ENCODE measurements at regions not wholly inside any gene's neighbourhood (a gene's known extent, or its start where the extent isn't known, plus 50 kb on each side); places are given as distances from the start of the nearest gene placed in this dataset.

GRCh38 chr2:154637456-154637855 lies 61.0 kb upstream of the KCNJ3 start:
- Histone ChIP-seq H3K4me2 (ENCODE audit: insufficient read depth, low read length) (no peak overlapping the region), H3K9ac (ENCODE audit: insufficient read depth in 1 of 2, low read depth in 2 of 2, low read length in 2 of 2) (no peak overlapping the region), H2AFZ (ENCODE audit: low read depth, low read length) (no peak overlapping the region), H4K20me1 (replicated peaks; ENCODE audit: control insufficient read depth, insufficient read depth, low read length) (no peaks in the 10 kb centered on the region), H3K79me2 (ENCODE audit: control insufficient read depth, insufficient read depth, low read length) (no peaks in the 10 kb centered on the region), H3K27ac (ENCODE audit: extremely low read depth, low read depth, low read length) (no peak overlapping the region), H3K27me3 (ENCODE audit: control insufficient read depth in 2 of 2, insufficient read depth in 2 of 2, low read length in 2 of 2) (no peaks in the 10 kb centered on the region), H3K36me3 (ENCODE audit: control insufficient read depth, insufficient read depth, low read length) (no peaks in the 10 kb centered on the region), H3K9me1 (ENCODE audit: control insufficient read depth, insufficient read depth, low read length) (no peaks in the 10 kb centered on the region), H3K4me3 (no peak overlapping the region), H3K4me1 (replicated peaks in 1 of 2; ENCODE audit: control insufficient read depth in 2 of 2, insufficient read depth in 2 of 2, low read length in 2 of 2) (no peaks in the 10 kb centered on the region), H3K9me3 (replicated peaks; ENCODE audit: control insufficient read depth, insufficient read depth, low read depth, low read length) (peaks cover 5% of the 10 kb centered on the region; the same call in 1 of the 2 replicates)
- in situ Hi-C loops (cut with MboI): no loop called here
- CTCF ChIA-PET (ENCODE audit: low intra/inter-chr PET ratio): no interaction called here
- ATAC-seq (no peak), DNase-seq (ENCODE audit: extremely low read depth in 1 of 4, low spot score in 3 of 4) (no peak), FAIRE-seq (no peak)
- no peak for TF ChIP-seq HES1 (IDR thresholded peaks at IDR 0.05; ENCODE audit: low read depth)
- TF ChIP-seq CHD1 (IDR thresholded peaks at IDR 0.05; ENCODE audit: low read length): no peak
- TF ChIP-seq EWSR1 (IDR thresholded peaks at IDR 0.05; ENCODE audit: borderline replicate concordance, low read depth, partially characterized antibody): no peak
- TF ChIP-seq ASH1L (IDR thresholded peaks at IDR 0.05; ENCODE audit: borderline replicate concordance, low read depth, partially characterized antibody): no peak
- TF ChIP-seq ZNF561 (CRISPR knock-in tag; conservative IDR thresholded peaks at IDR 0.05): no peak
- TF ChIP-seq SRSF7 (optimal IDR thresholded peaks at IDR 0.05; ENCODE audit: low read depth, low read length): no peak
- no peak for TF ChIP-seq MTA2 (IDR thresholded peaks at IDR 0.05; ENCODE audit: low read depth)
- TF ChIP-seq ZNF174 (CRISPR knock-in tag; IDR thresholded peaks at IDR 0.05): no peak
- TF ChIP-seq TSHZ1 (CRISPR knock-in tag; IDR thresholded peaks at IDR 0.05): no peak
- BruUV-seq (replicated peaks): no TSS peak
- intact Hi-C loops (cut with micrococcal nuclease): no loop called here
- POLR2A ChIA-PET: interaction anchor here (0.8 kb wide), 1 partner anchor 345 kb away, joined by 4 read pairs; no protein-coding TSS in a partner anchor

Data from K562 (cell line).